GM23248 (cell line): ENCODE measurements at regions not wholly inside any gene's neighbourhood (a gene's known extent, or its start where the extent isn't known, plus 50 kb on each side); places are given as distances from the start of the nearest gene placed in this dataset.

Experiments used
- DNase-seq: peaks from one replicate; pipeline ENCODE4 v3.0.0-alpha.2; 2015
- H2AFZ ChIP-seq: fragments of 200-600 bp; sonication (generic); 2 replicates; pipeline ENCODE4 v1.6.1; 2016; ENCODE audit warnings: antibody characterized with exemption
- H3F3A ChIP-seq: fragments of 200-600 bp; sonication (generic); 2 replicates; pipeline ENCODE4 v1.6.1; 2016; ENCODE audit warnings: mild to moderate bottlenecking, antibody characterized with exemption, mixed run types; ENCODE audit not compliant: insufficient read depth
- H3K27ac ChIP-seq: fragments of 200-600 bp; sonication (generic); 2 replicates; pipeline ENCODE4 v1.5.1; 2016; ENCODE audit warnings: mild to moderate bottlenecking
- H3K27me3 ChIP-seq: fragments of 200-600 bp; sonication (generic); replicated peaks from 2 replicates; pipeline ENCODE4 v1.6.1; 2016; ENCODE audit warnings: mild to moderate bottlenecking; ENCODE audit not compliant: insufficient read depth
- H3K36me3 ChIP-seq: fragments of 200-600 bp; sonication (generic); 2 replicates; pipeline ENCODE4 v1.6.1; 2016; ENCODE audit warnings: low read depth, mild to moderate bottlenecking
- H3K4me1 ChIP-seq: fragments of 200-600 bp; sonication (generic); 2 replicates; pipeline ENCODE4 v1.6.1; 2016; ENCODE audit warnings: mild to moderate bottlenecking; ENCODE audit not compliant: insufficient read depth
- H3K4me2 ChIP-seq: fragments of 200-600 bp; sonication (generic); one replicate; pipeline ENCODE4 v1.6.1; 2016; ENCODE audit warnings: mild to moderate bottlenecking; ENCODE audit not compliant: unreplicated experiment
- H3K4me3 ChIP-seq: fragments of 200-600 bp; sonication (generic); 2 replicates; pipeline ENCODE4 v1.5.1; 2016; ENCODE audit warnings: mild to moderate bottlenecking
- H3K79me2 ChIP-seq: fragments of 200-600 bp; sonication (generic); 2 replicates; pipeline ENCODE4 v1.6.1; 2016; ENCODE audit warnings: mild to moderate bottlenecking; ENCODE audit not compliant: insufficient read depth
- H3K9ac ChIP-seq: fragments of 200-600 bp; sonication (generic); 2 replicates; pipeline ENCODE4 v1.6.1; 2016; ENCODE audit warnings: mild to moderate bottlenecking
- H3K9me2 ChIP-seq: fragments of 200-600 bp; sonication (generic); 2 replicates; pipeline ENCODE4 v1.6.1; 2016; ENCODE audit warnings: mixed run types, mild to moderate bottlenecking, moderate library complexity; ENCODE audit not compliant: insufficient read depth
- H3K9me3 ChIP-seq: fragments of 200-600 bp; sonication (generic); one replicate; pipeline ENCODE4 v1.6.1; 2017; ENCODE audit warnings: low read depth
- H4K20me1 ChIP-seq: fragments of 200-600 bp; sonication (generic); 2 replicates; pipeline ENCODE4 v1.6.0; 2016; ENCODE audit not compliant: insufficient read depth
- EZH2 ChIP-seq: fragments of 200-600 bp; sonication (generic); IDR thresholded peaks from 2 replicates; pipeline ENCODE4 v1.6.1; 2018; ENCODE audit warnings: antibody characterized with exemption, mild to moderate bottlenecking; ENCODE audit not compliant: insufficient read depth, poor library complexity, severe bottlenecking
- EZH2phosphoT487 ChIP-seq: fragments of 200-600 bp; sonication (generic); IDR thresholded peaks from 2 replicates; pipeline ENCODE4 v1.6.1; 2018; ENCODE audit warnings: antibody characterized with exemption, moderate library complexity, mild to moderate bottlenecking, low read depth; ENCODE audit not compliant: insufficient read depth
- WGBS, 2 experiments: methylation state at CpG; one replicate each; pipeline ENCODE4 v1.1.6; 2015 to 2017; ENCODE audit warnings: low lambda C conversion rate in 2 of 2, low coverage in 1 of 2; ENCODE audit errors: missing lambda C conversion rate in 2 of 2; 5-methylcytosine and 5-hydroxymethylcytosine counted together
- in situ Hi-C: fragments of 300-500 bp; cut with MboI; formaldehyde crosslinking; loops from 2 replicates; pipeline ENCODE4 v1.15.0; 2020

GRCh38 chr3:88334187-88334868 lies 184.6 kb downstream of the C3orf38 start:
- no peak for DNase-seq
- H3K4me2 ChIP-seq = no peak overlapping the region
- H3K9me3 ChIP-seq = no peaks in the 10 kb centered on the region
- no peak overlapping the region for H3K27ac ChIP-seq
- in situ Hi-C loops = no loop called here
- H3K27me3 ChIP-seq = no peaks in the 10 kb centered on the region
- H3K4me3 ChIP-seq = no peak overlapping the region
- H3F3A ChIP-seq = no peaks in the 10 kb centered on the region
- no peaks in the 10 kb centered on the region for H3K9me2 ChIP-seq
- no peaks in the 10 kb centered on the region for H4K20me1 ChIP-seq
- H3K4me1 ChIP-seq = no peaks in the 10 kb centered on the region
- H3K9ac ChIP-seq = no peak overlapping the region
- no peak overlapping the region for H2AFZ ChIP-seq
- 25 to 32% methylated on average over 7 of the region's 7 CpGs for WGBS, 2 experiments
- TF ChIP-seq EZH2 = no peak
- H3K79me2 ChIP-seq = no peaks in the 10 kb centered on the region
- no peaks in the 10 kb centered on the region for H3K36me3 ChIP-seq

GRCh38 chr3:88336894-88337293 lies 187.1 kb downstream of the C3orf38 start:
- Histone ChIP-seq H3K9me3 (no peaks in the 10 kb centered on the region), H3K4me1 (no peaks in the 10 kb centered on the region), H3K4me3 (no peak overlapping the region), H3K27ac (no peak overlapping the region), H3K27me3 (no peaks in the 10 kb centered on the region), H3K79me2 (no peaks in the 10 kb centered on the region), H4K20me1 (no peaks in the 10 kb centered on the region), H3K4me2 (no peak overlapping the region), H3K36me3 (no peaks in the 10 kb centered on the region), H3K9ac (no peak overlapping the region), H2AFZ (no peak overlapping the region), H3K9me2 (no peaks in the 10 kb centered on the region), H3F3A (no peaks in the 10 kb centered on the region)
- DNase-seq = no peak
- WGBS, 2 experiments = 4 to 21% methylated on average over 1 of the region's 1 CpG
- no peak for TF ChIP-seq EZH2
- TF ChIP-seq EZH2phosphoT487 = no peak
- in situ Hi-C loops = no loop called here

- Histone ChIP-seq H3K4me3 (no peak overlapping the region), H4K20me1 (no peaks in the 10 kb centered on the region), H3K4me2 (no peak overlapping the region), H3K36me3 (no peaks in the 10 kb centered on the region), H3K9ac (no peak overlapping the region), H3K27me3 (no peaks in the 10 kb centered on the region), H3F3A (no peaks in the 10 kb centered on the region), H2AFZ (no peak overlapping the region), H3K4me1 (no peaks in the 10 kb centered on the region), H3K27ac (no peak overlapping the region), H3K9me2 (no peaks in the 10 kb centered on the region), H3K79me2 (no peaks in the 10 kb centered on the region), H3K9me3 (no peaks in the 10 kb centered on the region)
- WGBS, 2 experiments = 34 to 35% methylated on average over 2 of the region's 2 CpGs
- TF ChIP-seq EZH2 (no peak), EZH2phosphoT487 (no peak)
- in situ Hi-C loops = no loop called here
- no peak for DNase-seq
Measured at GRCh38 chr3:88343264-88343663, 193.5 kb downstream of the C3orf38 start.

GRCh38 chr3:88346643-88347042 lies 196.9 kb downstream of the C3orf38 start:
- H3K36me3 ChIP-seq = no peaks in the 10 kb centered on the region
- H3K9me2 ChIP-seq = no peaks in the 10 kb centered on the region
- H3K4me3 ChIP-seq = no peak overlapping the region
- TF ChIP-seq EZH2 (no peak), EZH2phosphoT487 (no peak)
- no peaks in the 10 kb centered on the region for H4K20me1 ChIP-seq
- no peaks in the 10 kb centered on the region for H3K4me1 ChIP-seq
- no peak overlapping the region for H3K27ac ChIP-seq
- no peak overlapping the region for H3K9ac ChIP-seq
- no peaks in the 10 kb centered on the region for H3K27me3 ChIP-seq
- no peak overlapping the region for H3K4me2 ChIP-seq
- H3K9me3 ChIP-seq = no peaks in the 10 kb centered on the region
- WGBS, 2 experiments = 41% methylated on average over 2 of the region's 2 CpGs
- in situ Hi-C loops = no loop called here
- H3F3A ChIP-seq = no peaks in the 10 kb centered on the region
- no peak overlapping the region for H2AFZ ChIP-seq
- DNase-seq = no peak
- no peaks in the 10 kb centered on the region for H3K79me2 ChIP-seq

- Histone ChIP-seq H3K27ac (no peak overlapping the region), H4K20me1 (no peaks in the 10 kb centered on the region), H3F3A (no peaks in the 10 kb centered on the region), H3K4me1 (no peaks in the 10 kb centered on the region), H3K79me2 (no peaks in the 10 kb centered on the region), H3K9ac (no peak overlapping the region), H3K36me3 (no peaks in the 10 kb centered on the region), H2AFZ (no peak overlapping the region), H3K9me3 (no peaks in the 10 kb centered on the region), H3K4me3 (no peak overlapping the region), H3K27me3 (no peaks in the 10 kb centered on the region), H3K9me2 (no peaks in the 10 kb centered on the region), H3K4me2 (no peak overlapping the region)
- TF ChIP-seq EZH2phosphoT487 (no peak), EZH2 (no peak)
- 0 to 4% methylated on average over 3 of the region's 3 CpGs for WGBS, 2 experiments
- DNase-seq = no peak
- in situ Hi-C loops = no loop called here
Measured at GRCh38 chr3:88362428-88362827, 212.7 kb downstream of the C3orf38 start.
